Thyroid gland (tissue), 4 donors: ENCODE measurements at regions not wholly inside any gene's neighbourhood (a gene's known extent, or its start where the extent isn't known, plus 50 kb on each side); places are given as distances from the start of the nearest gene placed in this dataset.

ENCODE experiments used
- DNase-seq, 2 donors: peaks; one replicate each; pipeline ENCODE4 v3.0.0-alpha.2; 2019
- H3K27ac ChIP-seq, 3 donors: fragments of 200-600 bp; sonication (generic); 1 replicate in 2 of 3; 2 replicates in 1 of 3; pipeline ENCODE4 v1.5.1; 2016 to 2019; ENCODE audit warnings: mild to moderate bottlenecking in 1 of 3, moderate library complexity in 1 of 3
- H3K27me3 ChIP-seq: fragments of 200-600 bp; sonication (generic); one replicate; pipeline ENCODE4 v1.5.1; 2019
- H3K36me3 ChIP-seq, 2 donors: fragments of 200-600 bp; sonication (generic); one replicate each; pipeline ENCODE4 v1.5.1; 2016 to 2019
- H3K4me1 ChIP-seq, 2 donors: fragments of 200-600 bp; sonication (generic); one replicate each; pipeline ENCODE4 v1.5.1; 2017 to 2019
- H3K4me3 ChIP-seq, 3 donors: fragments of 200-600 bp; sonication (generic); replicated peaks in 1 of 3; 1 replicate in 2 of 3; 2 replicates in 1 of 3; pipeline ENCODE4 v1.5.1; 2016; ENCODE audit warnings: mild to moderate bottlenecking in 1 of 3
- H3K9me3 ChIP-seq: fragments of 200-600 bp; sonication (generic); one replicate; pipeline ENCODE4 v1.5.1; 2017
- POLR2A ChIP-seq, 2 donors: fragments of 450-650 bp; IDR thresholded peaks; one replicate each; pipeline ENCODE4 v1.6.1; 2017; ENCODE audit warnings: antibody characterized with exemption in 2 of 2, mild to moderate bottlenecking in 2 of 2, moderate library complexity in 1 of 2
- WGBS, 2 donors: methylation state at CpG; one replicate each; pipeline ENCODE4 v1.1.5; 2017; 5-methylcytosine and 5-hydroxymethylcytosine counted together
- intact Hi-C: fragments of 100-400 bp; cut with DNase I; formaldehyde crosslinking; loops from one replicate; pipeline ENCODE4 v1.15.1; 2023
- TF ChIP-seq, protein P1 (sequence below), 6 experiments: fragments of 200-600 bp in 3 of 6; fragments of 450-650 bp in 3 of 6; sonication (generic) in 3 of 6; IDR thresholded peaks; one replicate each; pipeline ENCODE4 v1.5.1; 2016 to 2019; ENCODE audit warnings: antibody characterized with exemption in 6 of 6, mild to moderate bottlenecking in 2 of 6, inconsistent platforms in 1 of 6, moderate library complexity in 1 of 6

GRCh38 chr11:112777283-112777751 lies 183.9 kb upstream of the NCAM1 start:
- Histone ChIP-seq H3K36me3 (no peaks in the 10 kb centered on the region), H3K27me3 (no peaks in the 10 kb centered on the region), H3K9me3 (no peaks in the 10 kb centered on the region), H3K27ac (no peak overlapping the region), H3K4me3 (no peak overlapping the region), H3K4me1 (no peaks in the 10 kb centered on the region)
- WGBS, 2 donors, result 53 to 60% methylated on average over 11 to 12 of the region's 12 CpGs
- intact Hi-C loops, result no loop called here
- no peak for DNase-seq
- TF ChIP-seq, protein P1, sequence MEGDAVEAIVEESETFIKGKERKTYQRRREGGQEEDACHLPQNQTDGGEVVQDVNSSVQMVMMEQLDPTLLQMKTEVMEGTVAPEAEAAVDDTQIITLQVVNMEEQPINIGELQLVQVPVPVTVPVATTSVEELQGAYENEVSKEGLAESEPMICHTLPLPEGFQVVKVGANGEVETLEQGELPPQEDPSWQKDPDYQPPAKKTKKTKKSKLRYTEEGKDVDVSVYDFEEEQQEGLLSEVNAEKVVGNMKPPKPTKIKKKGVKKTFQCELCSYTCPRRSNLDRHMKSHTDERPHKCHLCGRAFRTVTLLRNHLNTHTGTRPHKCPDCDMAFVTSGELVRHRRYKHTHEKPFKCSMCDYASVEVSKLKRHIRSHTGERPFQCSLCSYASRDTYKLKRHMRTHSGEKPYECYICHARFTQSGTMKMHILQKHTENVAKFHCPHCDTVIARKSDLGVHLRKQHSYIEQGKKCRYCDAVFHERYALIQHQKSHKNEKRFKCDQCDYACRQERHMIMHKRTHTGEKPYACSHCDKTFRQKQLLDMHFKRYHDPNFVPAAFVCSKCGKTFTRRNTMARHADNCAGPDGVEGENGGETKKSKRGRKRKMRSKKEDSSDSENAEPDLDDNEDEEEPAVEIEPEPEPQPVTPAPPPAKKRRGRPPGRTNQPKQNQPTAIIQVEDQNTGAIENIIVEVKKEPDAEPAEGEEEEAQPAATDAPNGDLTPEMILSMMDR (IDR thresholded peaks at IDR 0.05), result no peak
- TF ChIP-seq POLR2A (IDR thresholded peaks at IDR 0.05), result no peak

- WGBS, 2 donors, result 84 to 87% methylated on average over 12 of the region's 12 CpGs
- Histone ChIP-seq H3K27me3 (no peaks in the 10 kb centered on the region), H3K9me3 (no peaks in the 10 kb centered on the region), H3K4me1 (no peaks in the 10 kb centered on the region), H3K4me3 (no peak overlapping the region), H3K27ac (no peak overlapping the region), H3K36me3 (no peaks in the 10 kb centered on the region)
- DNase-seq, result no peak
- TF ChIP-seq, protein P1 (IDR thresholded peaks at IDR 0.05), result no peak
- no peak for TF ChIP-seq POLR2A (IDR thresholded peaks at IDR 0.05)
- intact Hi-C loops, result no loop called here
Observed at GRCh38 chr11:112778091-112778876, 182.9 kb upstream of the NCAM1 start.

DNA sequence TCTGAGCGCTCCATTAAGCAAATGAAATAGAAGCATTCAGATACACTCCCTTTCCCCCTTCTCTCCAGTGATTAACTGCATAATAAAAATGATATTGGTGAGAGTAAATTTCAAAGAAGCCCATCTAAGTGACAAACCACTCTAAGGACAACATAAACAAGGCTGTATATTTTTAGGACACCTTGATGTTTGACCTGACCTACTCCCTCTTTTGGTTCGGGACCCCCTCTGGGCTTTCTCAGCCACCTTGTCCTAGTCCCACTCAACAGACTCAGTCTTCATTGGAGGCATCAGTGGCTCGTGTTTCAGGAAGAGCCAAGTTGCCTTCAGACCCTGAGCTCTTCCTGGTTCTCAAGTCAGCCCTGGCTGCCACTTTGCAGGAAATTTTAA lies 182.3 kb upstream of the NCAM1 start:
- H3K9me3 ChIP-seq, result no peaks in the 10 kb centered on the region
- 71 to 83% methylated on average over 3 of the region's 3 CpGs for whole genome bisulfite sequencing, 2 donors
- no peak overlapping the region for H3K4me3 ChIP-seq

GRCh38 chr11:112780351-112781087 lies 180.7 kb upstream of the NCAM1 start:
- intact Hi-C loops, result no loop called here
- no peaks in the 10 kb centered on the region for H3K27me3 ChIP-seq
- no peaks in the 10 kb centered on the region for H3K36me3 ChIP-seq
- H3K9me3 ChIP-seq, result no peaks in the 10 kb centered on the region
- H3K4me1 ChIP-seq, result peaks cover 7 to 11% of the 10 kb centered on the region in 2 donors
- DNase-seq, result no peak
- WGBS, 2 donors, result 72 to 80% methylated on average over 14 to 15 of the region's 19 CpGs
- no peak overlapping the region for H3K27ac ChIP-seq
- TF ChIP-seq, protein P1 (IDR thresholded peaks at IDR 0.05), result no peak
- no peak for TF ChIP-seq POLR2A (IDR thresholded peaks at IDR 0.05)
- H3K4me3 ChIP-seq, result no peak overlapping the region

More for the DNA sequence above, 182.3 kb upstream of the NCAM1 start:
- no peak overlapping the region for H3K27ac ChIP-seq
- no peaks in the 10 kb centered on the region for H3K27me3 ChIP-seq
- no peaks in the 10 kb centered on the region for H3K36me3 ChIP-seq
- intact Hi-C loops, result no loop called here
- no peak for DNase-seq
- H3K4me1 ChIP-seq, result no peaks in the 10 kb centered on the region
- TF ChIP-seq POLR2A (IDR thresholded peaks at IDR 0.05), result no peak
- TF ChIP-seq, protein P1 (IDR thresholded peaks at IDR 0.05), result no peak

GRCh38 chr11:112783945-112784322 lies 177.3 kb upstream of the NCAM1 start:
- no peak for TF ChIP-seq POLR2A (IDR thresholded peaks at IDR 0.05)
- TF ChIP-seq, protein P1 (IDR thresholded peaks at IDR 0.05), result no peak
- intact Hi-C loops, result no loop called here
- Histone ChIP-seq H3K4me1 (peaks cover 7 to 11% of the 10 kb centered on the region in 2 donors), H3K27ac (no peak overlapping the region), H3K27me3 (no peaks in the 10 kb centered on the region), H3K4me3 (no peak overlapping the region), H3K36me3 (no peaks in the 10 kb centered on the region), H3K9me3 (no peaks in the 10 kb centered on the region)
- no peak for DNase-seq
- 79 to 92% methylated on average over 4 of the region's 4 CpGs for WGBS, 2 donors
